SK-N-SH treated with all-trans-retinoic acid at 6 μM for 48 hours (cell line): ENCODE measurements at regions not wholly inside any gene's neighbourhood (a gene's known extent, or its start where the extent isn't known, plus 50 kb on each side); places are given as distances from the start of the nearest gene placed in this dataset.

Experiments
- ATAC-seq: fragments of 200-7000 bp; cut with Tn5 transposase; 3 replicates; pipeline ENCODE4 v1.9.1; 2020; ENCODE audit warnings: mild to moderate bottlenecking, moderate library complexity
- ARNTL ChIP-seq: fragments of 450-650 bp; formaldehyde crosslinking; IDR thresholded peaks from 2 replicates; pipeline ENCODE4 v1.5.0; 2020; ENCODE audit warnings: low read depth, mild to moderate bottlenecking, moderate library complexity, borderline replicate concordance
- BACH2 ChIP-seq: fragments of 250-450 bp; sonication (Bioruptor Pico); IDR thresholded peaks from 2 replicates; pipeline ENCODE4 v1.9.0; 2021; ENCODE audit warnings: mild to moderate bottlenecking, borderline replicate concordance
- CSDC2 ChIP-seq: fragments of 250-450 bp; sonication (Bioruptor Pico); IDR thresholded peaks from 2 replicates; pipeline ENCODE4 v1.5.0; 2020; ENCODE audit warnings: mild to moderate bottlenecking, moderate library complexity
- ESRRG ChIP-seq: fragments of 250-450 bp; sonication (Bioruptor Pico); IDR thresholded peaks from 2 replicates; pipeline ENCODE4 v1.6.1; 2021; ENCODE audit warnings: mild to moderate bottlenecking
- GLIS3 ChIP-seq: fragments of 250-450 bp; sonication (Bioruptor Pico); IDR thresholded peaks from 2 replicates; pipeline ENCODE4 v1.5.0; 2020; ENCODE audit warnings: mild to moderate bottlenecking, moderate library complexity
- ISL1 ChIP-seq: fragments of 250-450 bp; sonication (Bioruptor Pico); IDR thresholded peaks from 2 replicates; pipeline ENCODE4 v2.1.2; 2022; ENCODE audit warnings: mild to moderate bottlenecking, moderate library complexity
- OSR1 ChIP-seq: fragments of 250-450 bp; sonication (Bioruptor Pico); IDR thresholded peaks from 2 replicates; pipeline ENCODE4 v1.8.0; 2022; ENCODE audit warnings: moderate library complexity, mild to moderate bottlenecking, inconsistent platforms
- PPARA ChIP-seq: fragments of 250-450 bp; sonication (Bioruptor Pico); IDR thresholded peaks from 2 replicates; pipeline ENCODE4 v1.5.0; 2020; ENCODE audit warnings: mild to moderate bottlenecking, borderline replicate concordance
- RARB ChIP-seq: fragments of 250-450 bp; sonication (Bioruptor Pico); IDR thresholded peaks from 2 replicates; pipeline ENCODE4 v1.8.0; 2021; ENCODE audit warnings: mild to moderate bottlenecking, moderate library complexity
- SNAI2 ChIP-seq: fragments of 250-450 bp; sonication (Bioruptor Pico); IDR thresholded peaks from 2 replicates; pipeline ENCODE4 v1.5.0; 2020; ENCODE audit warnings: mild to moderate bottlenecking, moderate library complexity
- TCF4 ChIP-seq: fragments of 250-450 bp; sonication (Bioruptor Pico); IDR thresholded peaks from 2 replicates; pipeline ENCODE4 v1.8.0; 2021; ENCODE audit warnings: mild to moderate bottlenecking, moderate library complexity, borderline replicate concordance
- TOX ChIP-seq: fragments of 250-450 bp; sonication (Bioruptor Pico); IDR thresholded peaks from 2 replicates; pipeline ENCODE4 v1.8.0; 2021; ENCODE audit warnings: mild to moderate bottlenecking, moderate library complexity, borderline replicate concordance
- ZC3H10 ChIP-seq: fragments of 250-450 bp; sonication (Bioruptor Pico); IDR thresholded peaks from 2 replicates; pipeline ENCODE4 v1.5.1; 2021; ENCODE audit warnings: mild to moderate bottlenecking, moderate library complexity
- ZFP3 ChIP-seq: fragments of 250-450 bp; sonication (Bioruptor Pico); IDR thresholded peaks from 2 replicates; pipeline ENCODE4 v1.5.0; 2020; ENCODE audit warnings: mild to moderate bottlenecking, moderate library complexity
- ZFP30 ChIP-seq: fragments of 450-650 bp; formaldehyde crosslinking; IDR thresholded peaks from 2 replicates; pipeline ENCODE4 v1.5.0; 2022; ENCODE audit warnings: mild to moderate bottlenecking, moderate library complexity
- ZNF565 ChIP-seq: fragments of 450-650 bp; formaldehyde crosslinking; conservative IDR thresholded peaks from 2 replicates; pipeline ENCODE4 v1.5.0; 2020; ENCODE audit warnings: low read depth, mild to moderate bottlenecking, moderate library complexity
- ZNF70 ChIP-seq: fragments of 450-650 bp; formaldehyde crosslinking; IDR thresholded peaks from 2 replicates; pipeline ENCODE4 v1.5.0; 2020; ENCODE audit warnings: mild to moderate bottlenecking, moderate library complexity
- ZNF8 ChIP-seq: fragments of 450-650 bp; formaldehyde crosslinking; IDR thresholded peaks from 2 replicates; pipeline ENCODE4 v1.5.0; 2020; ENCODE audit warnings: mild to moderate bottlenecking, moderate library complexity
- TF ChIP-seq, protein P1 (sequence below): fragments of 250-450 bp; sonication (Bioruptor Pico); IDR thresholded peaks from 2 replicates; pipeline ENCODE4 v1.8.0; 2021; ENCODE audit warnings: low read depth, mild to moderate bottlenecking, moderate library complexity, borderline replicate concordance
- TF ChIP-seq, protein P2 (sequence below): fragments of 250-450 bp; sonication (Bioruptor Pico); IDR thresholded peaks from 2 replicates; pipeline ENCODE4 v1.8.0; 2020; ENCODE audit warnings: mild to moderate bottlenecking, moderate library complexity, borderline replicate concordance
- TF ChIP-seq, protein P3 (sequence below): fragments of 250-450 bp; sonication (Bioruptor Pico); IDR thresholded peaks from 2 replicates; pipeline ENCODE4 v1.5.1; 2020; ENCODE audit warnings: low read depth, mild to moderate bottlenecking, moderate library complexity
- TF ChIP-seq, protein P4 (sequence below): fragments of 250-450 bp; sonication (Bioruptor Pico); IDR thresholded peaks from 2 replicates; pipeline ENCODE4 v1.5.1; 2021; ENCODE audit warnings: mild to moderate bottlenecking, moderate library complexity

DNA sequence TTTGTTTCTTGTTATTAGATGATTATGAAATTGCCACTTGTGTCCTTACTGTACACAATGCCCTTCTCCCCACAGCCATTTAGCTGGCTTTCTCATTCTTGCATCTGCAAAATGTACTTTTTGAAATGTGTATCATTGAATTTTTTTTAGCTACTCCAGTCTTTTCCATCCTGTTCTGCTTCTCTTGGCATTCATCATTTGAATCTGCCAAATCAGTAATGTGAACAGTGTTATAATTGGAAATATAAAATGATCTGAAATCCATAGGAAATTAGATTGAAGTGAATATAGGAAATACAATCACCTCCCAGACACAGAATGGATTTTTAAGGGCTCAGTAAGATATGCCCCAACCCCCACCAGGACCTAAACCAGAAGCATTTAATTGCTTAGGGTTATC lies 253.4 kb downstream of the C12orf50 start:
- TF ChIP-seq PPARA = no peak
- TF ChIP-seq CSDC2 = no peak
- TF ChIP-seq TOX (CRISPR knock-in tag) = no peak
- TF ChIP-seq, protein P1, sequence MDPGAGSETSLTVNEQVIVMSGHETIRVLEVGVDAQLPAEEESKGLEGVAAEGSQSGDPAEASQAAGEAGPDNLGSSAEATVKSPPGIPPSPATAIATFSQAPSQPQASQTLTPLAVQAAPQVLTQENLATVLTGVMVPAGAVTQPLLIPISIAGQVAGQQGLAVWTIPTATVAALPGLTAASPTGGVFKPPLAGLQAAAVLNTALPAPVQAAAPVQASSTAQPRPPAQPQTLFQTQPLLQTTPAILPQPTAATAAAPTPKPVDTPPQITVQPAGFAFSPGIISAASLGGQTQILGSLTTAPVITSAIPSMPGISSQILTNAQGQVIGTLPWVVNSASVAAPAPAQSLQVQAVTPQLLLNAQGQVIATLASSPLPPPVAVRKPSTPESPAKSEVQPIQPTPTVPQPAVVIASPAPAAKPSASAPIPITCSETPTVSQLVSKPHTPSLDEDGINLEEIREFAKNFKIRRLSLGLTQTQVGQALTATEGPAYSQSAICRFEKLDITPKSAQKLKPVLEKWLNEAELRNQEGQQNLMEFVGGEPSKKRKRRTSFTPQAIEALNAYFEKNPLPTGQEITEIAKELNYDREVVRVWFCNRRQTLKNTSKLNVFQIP (CRISPR knock-in tag) = no peak
- TF ChIP-seq, protein P2, sequence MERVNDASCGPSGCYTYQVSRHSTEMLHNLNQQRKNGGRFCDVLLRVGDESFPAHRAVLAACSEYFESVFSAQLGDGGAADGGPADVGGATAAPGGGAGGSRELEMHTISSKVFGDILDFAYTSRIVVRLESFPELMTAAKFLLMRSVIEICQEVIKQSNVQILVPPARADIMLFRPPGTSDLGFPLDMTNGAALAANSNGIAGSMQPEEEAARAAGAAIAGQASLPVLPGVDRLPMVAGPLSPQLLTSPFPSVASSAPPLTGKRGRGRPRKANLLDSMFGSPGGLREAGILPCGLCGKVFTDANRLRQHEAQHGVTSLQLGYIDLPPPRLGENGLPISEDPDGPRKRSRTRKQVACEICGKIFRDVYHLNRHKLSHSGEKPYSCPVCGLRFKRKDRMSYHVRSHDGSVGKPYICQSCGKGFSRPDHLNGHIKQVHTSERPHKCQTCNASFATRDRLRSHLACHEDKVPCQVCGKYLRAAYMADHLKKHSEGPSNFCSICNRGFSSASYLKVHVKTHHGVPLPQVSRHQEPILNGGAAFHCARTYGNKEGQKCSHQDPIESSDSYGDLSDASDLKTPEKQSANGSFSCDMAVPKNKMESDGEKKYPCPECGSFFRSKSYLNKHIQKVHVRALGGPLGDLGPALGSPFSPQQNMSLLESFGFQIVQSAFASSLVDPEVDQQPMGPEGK (CRISPR knock-in tag) = no peak
- TF ChIP-seq OSR1 (CRISPR knock-in tag) = no peak
- no peak for TF ChIP-seq ZNF565 (CRISPR knock-in tag)
- no peak for TF ChIP-seq ZFP3 (CRISPR knock-in tag)
- no peak for TF ChIP-seq BACH2 (CRISPR knock-in tag)
- TF ChIP-seq ZFP30 (CRISPR knock-in tag) = no peak
- TF ChIP-seq TCF4 (CRISPR knock-in tag) = no peak
- no peak for TF ChIP-seq SNAI2 (CRISPR knock-in tag)
- TF ChIP-seq, protein P3, sequence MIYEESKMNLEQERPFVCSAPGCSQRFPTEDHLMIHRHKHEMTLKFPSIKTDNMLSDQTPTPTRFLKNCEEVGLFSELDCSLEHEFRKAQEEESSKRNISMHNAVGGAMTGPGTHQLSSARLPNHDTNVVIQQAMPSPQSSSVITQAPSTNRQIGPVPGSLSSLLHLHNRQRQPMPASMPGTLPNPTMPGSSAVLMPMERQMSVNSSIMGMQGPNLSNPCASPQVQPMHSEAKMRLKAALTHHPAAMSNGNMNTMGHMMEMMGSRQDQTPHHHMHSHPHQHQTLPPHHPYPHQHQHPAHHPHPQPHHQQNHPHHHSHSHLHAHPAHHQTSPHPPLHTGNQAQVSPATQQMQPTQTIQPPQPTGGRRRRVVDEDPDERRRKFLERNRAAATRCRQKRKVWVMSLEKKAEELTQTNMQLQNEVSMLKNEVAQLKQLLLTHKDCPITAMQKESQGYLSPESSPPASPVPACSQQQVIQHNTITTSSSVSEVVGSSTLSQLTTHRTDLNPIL (CRISPR knock-in tag) = no peak
- ATAC-seq = no peak

DNA sequence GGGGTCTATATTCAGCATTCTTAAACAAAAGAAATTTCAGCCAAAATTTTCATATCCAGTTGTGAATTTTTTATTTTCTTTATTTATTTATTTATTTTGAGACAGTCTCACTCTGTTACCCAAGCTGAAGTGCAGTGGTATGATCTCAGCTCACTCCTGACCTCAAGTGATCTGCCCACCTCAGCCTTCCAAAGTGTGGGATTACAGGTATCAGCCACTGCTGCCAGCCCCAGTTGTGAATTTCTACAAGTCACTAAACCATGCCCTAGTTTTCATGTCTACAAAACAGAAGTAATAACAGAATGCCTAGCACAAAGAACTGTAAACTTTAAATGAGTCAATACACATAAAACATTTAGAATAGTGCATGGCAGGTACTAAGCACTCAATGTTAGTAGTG lies 254.2 kb downstream of the C12orf50 start:
- TF ChIP-seq ZNF565 (CRISPR knock-in tag) = no peak
- TF ChIP-seq, protein P1 (CRISPR knock-in tag) = no peak
- no peak for TF ChIP-seq ZFP30 (CRISPR knock-in tag)
- TF ChIP-seq ZC3H10 = no peak
- no peak for TF ChIP-seq TOX (CRISPR knock-in tag)
- no peak for TF ChIP-seq OSR1 (CRISPR knock-in tag)
- no peak for TF ChIP-seq ESRRG (CRISPR knock-in tag)
- no peak for TF ChIP-seq ARNTL (CRISPR knock-in tag)
- TF ChIP-seq, protein P3 (CRISPR knock-in tag) = no peak
- TF ChIP-seq PPARA = no peak
- no peak for TF ChIP-seq BACH2 (CRISPR knock-in tag)
- TF ChIP-seq TCF4 (CRISPR knock-in tag) = no peak
- TF ChIP-seq ZNF8 (CRISPR knock-in tag) = no peak
- no peak for TF ChIP-seq SNAI2 (CRISPR knock-in tag)
- no peak for TF ChIP-seq ZNF70
- TF ChIP-seq, protein P2 (CRISPR knock-in tag) = no peak
- ATAC-seq = no peak

GRCh38 chr12:87772401-87772800 lies 256.8 kb downstream of the C12orf50 start:
- no peak for ATAC-seq
- TF ChIP-seq, protein P3 (CRISPR knock-in tag) = no peak
- no peak for TF ChIP-seq TCF4 (CRISPR knock-in tag)
- TF ChIP-seq RARB = no peak
- no peak for TF ChIP-seq BACH2 (CRISPR knock-in tag)
- no peak for TF ChIP-seq ZNF565 (CRISPR knock-in tag)
- TF ChIP-seq PPARA = no peak
- no peak for TF ChIP-seq ISL1 (CRISPR knock-in tag)
- no peak for TF ChIP-seq ZFP30 (CRISPR knock-in tag)
- no peak for TF ChIP-seq ZFP3 (CRISPR knock-in tag)
- no peak for TF ChIP-seq GLIS3 (CRISPR knock-in tag)
- no peak for TF ChIP-seq SNAI2 (CRISPR knock-in tag)
- TF ChIP-seq ZNF70 = no peak
- TF ChIP-seq OSR1 (CRISPR knock-in tag) = no peak
- TF ChIP-seq, protein P4, sequence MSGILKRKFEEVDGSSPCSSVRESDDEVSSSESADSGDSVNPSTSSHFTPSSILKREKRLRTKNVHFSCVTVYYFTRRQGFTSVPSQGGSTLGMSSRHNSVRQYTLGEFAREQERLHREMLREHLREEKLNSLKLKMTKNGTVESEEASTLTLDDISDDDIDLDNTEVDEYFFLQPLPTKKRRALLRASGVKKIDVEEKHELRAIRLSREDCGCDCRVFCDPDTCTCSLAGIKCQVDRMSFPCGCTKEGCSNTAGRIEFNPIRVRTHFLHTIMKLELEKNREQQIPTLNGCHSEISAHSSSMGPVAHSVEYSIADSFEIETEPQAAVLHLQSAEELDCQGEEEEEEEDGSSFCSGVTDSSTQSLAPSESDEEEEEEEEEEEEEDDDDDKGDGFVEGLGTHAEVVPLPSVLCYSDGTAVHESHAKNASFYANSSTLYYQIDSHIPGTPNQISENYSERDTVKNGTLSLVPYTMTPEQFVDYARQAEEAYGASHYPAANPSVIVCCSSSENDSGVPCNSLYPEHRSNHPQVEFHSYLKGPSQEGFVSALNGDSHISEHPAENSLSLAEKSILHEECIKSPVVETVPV = no peak
- TF ChIP-seq ARNTL (CRISPR knock-in tag) = no peak
